WTC11 (cell line): ENCODE measurements at regions not wholly inside any gene's neighbourhood (a gene's known extent, or its start where the extent isn't known, plus 50 kb on each side); places are given as distances from the start of the nearest gene placed in this dataset.

Experiments used
- ATAC-seq: fragments of 200-7000 bp; cut with Tn5 transposase; 2 replicates; pipeline ENCODE4 v1.10.0; 2021; ENCODE audit warnings: mild to moderate bottlenecking, moderate library complexity
- CTCF ChIA-PET: fragments of 300-600 bp; sonication (Branson Sonifier 250); formaldehyde crosslinking; loops from one replicate; lab custom pipeline; 2021; ENCODE audit warnings: antibody characterized with exemption; lab: Charles Lee
- POLR2A ChIA-PET: fragments of 350-600 bp; sonication (Branson Sonifier 250); formaldehyde crosslinking; loops from one replicate; lab custom pipeline; 2021; ENCODE audit warnings: antibody characterized with exemption; lab: Charles Lee
- DNase-seq: peaks from one replicate; pipeline ENCODE4 v3.0.0; 2021; ENCODE audit warnings: low spot score
- H3K27ac Mint-ChIP-seq: 2 replicates; pipeline ENCODE4 v1.8.0; 2021; ENCODE audit warnings: mixed read lengths
- H3K27me3 Mint-ChIP-seq: 2 replicates; pipeline ENCODE4 v1.8.0; 2021; ENCODE audit warnings: low read depth, mild to moderate bottlenecking, moderate library complexity, mixed read lengths
- H3K36me3 Mint-ChIP-seq: 2 replicates; pipeline ENCODE4 v1.8.0; 2021; ENCODE audit warnings: mixed read lengths
- H3K4me1 Mint-ChIP-seq: 2 replicates; pipeline ENCODE4 v1.8.0; 2022; ENCODE audit warnings: mixed read lengths
- H3K4me3 Mint-ChIP-seq: 2 replicates; pipeline ENCODE4 v1.8.0; 2021; ENCODE audit warnings: mild to moderate bottlenecking, moderate library complexity, mixed read lengths
- H3K9me3 Mint-ChIP-seq: 2 replicates; pipeline ENCODE4 v1.8.0; 2021; ENCODE audit warnings: mixed read lengths
- AR ChIP-seq: fragments of 250-450 bp; sonication (Bioruptor Pico); IDR thresholded peaks from 2 replicates; pipeline ENCODE4 v1.9.0; 2021; ENCODE audit warnings: mild to moderate bottlenecking
- ATF6 ChIP-seq: sonication (generic); formaldehyde crosslinking; IDR thresholded peaks from 2 replicates; pipeline ENCODE4 v1.8.1; 2023; ENCODE audit warnings: mild to moderate bottlenecking, missing genetic modification reagents
- FOXJ3 ChIP-seq: sonication (generic); formaldehyde crosslinking; IDR thresholded peaks from 2 replicates; pipeline ENCODE4 v1.9.0; 2021; ENCODE audit warnings: missing genetic modification reagents, mild to moderate bottlenecking, borderline replicate concordance
- IRF1 ChIP-seq: sonication (generic); formaldehyde crosslinking; IDR thresholded peaks from 2 replicates; pipeline ENCODE4 v1.8.0; 2023; ENCODE audit warnings: missing genetic modification reagents
- JAZF1 ChIP-seq: fragments of 250-450 bp; sonication (Bioruptor Pico); IDR thresholded peaks from 2 replicates; pipeline ENCODE4 v1.9.0; 2021; ENCODE audit warnings: moderate library complexity, mild to moderate bottlenecking, inconsistent platforms
- JUN ChIP-seq: sonication (generic); formaldehyde crosslinking; IDR thresholded peaks from 2 replicates; pipeline ENCODE4 v1.8.0; 2023; ENCODE audit warnings: mild to moderate bottlenecking, missing genetic modification reagents
- MLX ChIP-seq: sonication (generic); formaldehyde crosslinking; IDR thresholded peaks from 2 replicates; pipeline ENCODE4 v1.8.1; 2023; ENCODE audit warnings: mild to moderate bottlenecking, missing genetic modification reagents, moderate library complexity
- NFATC4 ChIP-seq: fragments of 250-450 bp; sonication (Bioruptor Pico); IDR thresholded peaks from 2 replicates; pipeline ENCODE4 v1.9.0; 2021; ENCODE audit warnings: mild to moderate bottlenecking
- OVOL2 ChIP-seq: fragments of 250-450 bp; sonication (Bioruptor Pico); IDR thresholded peaks from 2 replicates; pipeline ENCODE4 v1.9.0; 2021; ENCODE audit warnings: mild to moderate bottlenecking, borderline replicate concordance
- PRDM15 ChIP-seq: sonication (generic); formaldehyde crosslinking; IDR thresholded peaks from 2 replicates; pipeline ENCODE4 v1.8.0; 2022; ENCODE audit warnings: missing genetic modification reagents
- SP1 ChIP-seq: sonication (generic); formaldehyde crosslinking; conservative IDR thresholded peaks from 2 replicates; pipeline ENCODE4 v1.8.1; 2022; ENCODE audit warnings: missing genetic modification reagents
- TP53 ChIP-seq: sonication (generic); formaldehyde crosslinking; IDR thresholded peaks from 2 replicates; pipeline ENCODE4 v1.8.1; 2023; ENCODE audit warnings: mild to moderate bottlenecking, missing genetic modification reagents
- USF2 ChIP-seq: sonication (generic); formaldehyde crosslinking; IDR thresholded peaks from 2 replicates; pipeline ENCODE4 v1.8.1; 2023; ENCODE audit warnings: mild to moderate bottlenecking, missing genetic modification reagents, moderate library complexity
- ZNF138 ChIP-seq: sonication (generic); formaldehyde crosslinking; conservative IDR thresholded peaks from 2 replicates; pipeline ENCODE4 v1.8.1; 2022; ENCODE audit warnings: mild to moderate bottlenecking, moderate library complexity, missing genetic modification reagents
- ZNF281 ChIP-seq: sonication (generic); formaldehyde crosslinking; IDR thresholded peaks from 2 replicates; pipeline ENCODE4 v1.8.0; 2023; ENCODE audit warnings: mild to moderate bottlenecking, missing genetic modification reagents
- ZNF671 ChIP-seq: fragments of 250-450 bp; sonication (Bioruptor Pico); IDR thresholded peaks from 2 replicates; pipeline ENCODE4 v1.8.0; 2021; ENCODE audit warnings: mild to moderate bottlenecking
- ZSCAN18 ChIP-seq: fragments of 250-450 bp; sonication (Bioruptor Pico); IDR thresholded peaks from 2 replicates; pipeline ENCODE4 v2.1.2; 2022; ENCODE audit warnings: mild to moderate bottlenecking, moderate library complexity

- DNase-seq (peak; percentile 10), ATAC-seq (no peak)
- TF ChIP-seq OVOL2 (CRISPR knock-in tag) = no peak
- TF ChIP-seq ZNF281 (CRISPR knock-in tag) = no peak
- TF ChIP-seq JAZF1 (CRISPR knock-in tag) = no peak
- no peak for TF ChIP-seq IRF1 (CRISPR knock-in tag)
- no peak for TF ChIP-seq PRDM15 (CRISPR knock-in tag)
- TF ChIP-seq ZNF671 = no peak
- TF ChIP-seq AR (CRISPR knock-in tag) = no peak
- TF ChIP-seq NFATC4 = no peak
- peaks cover 9% of the 10 kb centered on the region for H3K4me1 Mint-ChIP-seq
- H3K27ac Mint-ChIP-seq = no peak overlapping the region
- ChIA-PET POLR2A (no interaction called here), CTCF (no interaction called here)
- peaks cover 10% of the 10 kb centered on the region for H3K36me3 Mint-ChIP-seq
- H3K4me3 Mint-ChIP-seq = no peak overlapping the region
- H3K27me3 Mint-ChIP-seq = no peaks in the 10 kb centered on the region; the same call in 1 of the 2 replicates
- H3K9me3 Mint-ChIP-seq = peaks cover 14% of the 10 kb centered on the region
Observed at GRCh38 chr15:100778831-100779288, 100.8 kb upstream of the ALDH1A3 start.

- no peak for ATAC-seq
- Mint-ChIP-seq H3K4me3 (no peak overlapping the region), H3K4me1 (peaks cover 9% of the 10 kb centered on the region), H3K27ac (no peak overlapping the region), H3K9me3 (peaks cover 14% of the 10 kb centered on the region), H3K27me3 (no peaks in the 10 kb centered on the region; the same call in 1 of the 2 replicates), H3K36me3 (peaks cover 10% of the 10 kb centered on the region)
- no peak for TF ChIP-seq ZNF138 (CRISPR knock-in tag)
- TF ChIP-seq JUN = no peak
- no peak for TF ChIP-seq MLX
- TF ChIP-seq ATF6 = no peak
- TF ChIP-seq SP1 = no peak
- TF ChIP-seq TP53 (CRISPR knock-in tag) = no peak
- no peak for TF ChIP-seq ZSCAN18
- no peak for TF ChIP-seq FOXJ3 (CRISPR knock-in tag)
- TF ChIP-seq USF2 (CRISPR knock-in tag) = no peak
- CTCF ChIA-PET = no interaction called here
- POLR2A ChIA-PET = no interaction called here
- peak; percentile 2 for DNase-seq
Observed at GRCh38 chr15:100779331-100780207, 100.1 kb upstream of the ALDH1A3 start.
